ENCODE measurements at regions not wholly inside any gene's neighbourhood (a gene's known extent, or its start where the extent isn't known, plus 50 kb on each side); places are given as distances from the start of the nearest gene placed in this dataset.
"Not testable (repeated sequence)": the region's sequence is repeated elsewhere in the genome, so short reads cannot be mapped to it uniquely, and the experiment has no call there.

- no peak for DNase-seq
These were observed 208.3 kb downstream of the EXOC5 start for GRCh38 chr14:57060276-57060955.

- peak; percentile 73 for DNase-seq
These were observed 210.4 kb downstream of the EXOC5 start for GRCh38 chr14:57058319-57058718.

GRCh38 chr14:57057803-57058202 lies 210.9 kb downstream of the EXOC5 start:
- peak; percentile 95 for DNase-seq

GRCh38 chr14:57056522-57056921 lies 212.2 kb downstream of the EXOC5 start:
- DNase-seq, result not testable (repeated sequence)

GRCh38 chr14:57052705-57053302 lies 215.9 kb downstream of the EXOC5 start:
- no peak for DNase-seq

GRCh38 chr14:57051633-57052032 lies 217.1 kb downstream of the EXOC5 start:
- DNase-seq, result no peak

GRCh38 chr14:57049848-57050247 lies 218.9 kb downstream of the EXOC5 start:
- DNase-seq, result no peak

- DNase-seq, result no peak
These were observed 222.5 kb downstream of the EXOC5 start for GRCh38 chr14:57046175-57046574.

GRCh38 chr14:57044101-57044973 lies 224.4 kb downstream of the EXOC5 start:
- DNase-seq, result not testable (repeated sequence)

- no peak for DNase-seq
These were observed 228.4 kb upstream of the OTX2 start for GRCh38 chr14:57038689-57039088.

- no peak for DNase-seq
These were observed 221.2 kb upstream of the OTX2 start for GRCh38 chr14:57031474-57031873.

GRCh38 chr14:57029620-57030253 lies 219.5 kb upstream of the OTX2 start:
- peak; percentile 71 for DNase-seq

GRCh38 chr14:57025456-57025855 lies 215.2 kb upstream of the OTX2 start:
- DNase-seq, result no peak

GRCh38 chr14:57022608-57023007 lies 212.3 kb upstream of the OTX2 start:
- no peak for DNase-seq

- no peak for DNase-seq
These were observed 207.8 kb upstream of the OTX2 start for GRCh38 chr14:57018065-57018464.

GRCh38 chr14:57013987-57014386 lies 203.7 kb upstream of the OTX2 start:
- no peak for DNase-seq

GRCh38 chr14:57009585-57010515 lies 199.6 kb upstream of the OTX2 start:
- DNase-seq, result peak; percentile 98

- peak; percentile 83 for DNase-seq
These were observed 198.3 kb upstream of the OTX2 start for GRCh38 chr14:57008534-57008933.

GRCh38 chr14:56998728-56999127 lies 188.4 kb upstream of the OTX2 start:
- DNase-seq, result no peak

GRCh38 chr14:56996721-56997399 lies 186.6 kb upstream of the OTX2 start:
- DNase-seq, result peak; percentile 84

GRCh38 chr14:56995010-56995409 lies 184.7 kb upstream of the OTX2 start:
- no peak for DNase-seq

Data from NCI-H524 treated with DMSO at 0.1 percent for 48 hours (cell line).